ENCODE measurements at regions not wholly inside any gene's neighbourhood (a gene's known extent, or its start where the extent isn't known, plus 50 kb on each side); places are given as distances from the start of the nearest gene placed in this dataset.
"Not testable (repeated sequence)": the region's sequence is repeated elsewhere in the genome, so short reads cannot be mapped to it uniquely, and the experiment has no call there.

- no peak for FAIRE-seq
These were observed 446.1 kb upstream of the TMEM132C start for GRCh38 chr12:127820846-127821245.

DNA sequence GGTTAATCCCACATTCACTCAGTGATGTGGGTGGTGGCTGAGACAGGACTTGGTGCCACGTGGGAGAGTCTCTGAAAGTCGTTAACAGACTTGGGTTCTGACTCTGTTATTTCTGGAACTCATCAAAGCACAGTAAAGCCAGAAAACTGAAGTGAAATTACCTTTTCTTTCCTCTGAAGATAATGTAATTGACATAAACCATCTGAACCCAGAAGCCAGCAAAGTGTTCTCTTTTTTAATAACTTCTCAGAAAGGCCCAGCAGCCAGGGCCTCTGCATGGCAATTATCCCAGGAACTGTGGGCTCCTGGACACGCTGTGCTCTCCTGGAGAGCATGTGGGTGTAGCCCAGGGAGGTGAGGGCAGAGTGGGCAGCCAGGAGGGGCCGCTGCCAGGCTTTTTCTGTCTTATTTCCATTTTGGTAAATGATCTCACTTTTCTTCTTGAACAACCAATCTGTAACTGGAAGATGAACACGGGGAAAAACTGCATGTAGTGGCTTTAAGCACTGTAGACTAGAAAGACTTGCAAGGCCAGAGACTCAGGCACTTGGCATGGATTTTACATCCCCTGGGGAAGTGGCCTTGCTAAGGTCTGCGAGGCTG is 444.1 kb upstream of the TMEM132C start:
- FAIRE-seq, result no peak

DNA sequence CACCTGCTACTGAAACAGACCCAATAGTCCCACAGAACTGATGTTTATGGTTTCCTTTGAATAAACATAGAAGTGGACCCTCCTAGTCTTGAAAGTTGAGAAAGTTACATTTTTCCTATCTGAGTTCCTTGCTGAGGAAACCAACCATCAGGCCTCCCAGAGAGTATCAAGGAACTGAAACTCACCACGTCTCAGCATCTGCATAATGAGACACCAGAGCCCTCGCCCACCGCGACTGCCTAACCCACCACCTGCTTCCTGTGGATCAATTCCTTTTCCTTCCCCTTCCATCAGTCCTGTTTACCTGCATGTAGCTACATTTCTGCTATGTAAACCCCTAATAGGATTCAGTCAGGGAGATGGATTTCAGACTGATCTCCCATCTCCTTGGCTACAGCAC is 443.2 kb upstream of the TMEM132C start:
- no peak for FAIRE-seq

GRCh38 chr12:127829281-127830064 is 437.5 kb upstream of the TMEM132C start:
- FAIRE-seq, result no peak

DNA sequence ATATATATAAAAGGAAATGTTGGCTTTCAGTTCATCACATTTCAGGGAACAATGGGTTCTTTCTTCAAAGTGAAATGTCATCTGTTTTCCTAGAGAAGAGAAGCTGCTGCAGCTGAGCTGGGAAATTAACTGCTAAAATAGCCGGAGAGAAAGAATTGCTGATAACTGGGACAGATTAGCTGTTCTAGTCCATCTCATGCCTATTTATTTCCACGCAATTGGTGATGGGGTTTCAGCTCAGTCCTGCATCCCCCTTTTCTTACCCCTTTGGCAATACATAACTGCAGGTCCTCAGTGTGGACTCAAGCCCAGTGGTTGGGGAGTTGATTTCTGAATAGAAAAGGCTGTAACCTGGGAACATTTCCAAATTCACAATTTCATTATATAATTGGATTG is 436.9 kb upstream of the TMEM132C start:
- no peak for FAIRE-seq

- no peak for FAIRE-seq
These were observed 436.2 kb upstream of the TMEM132C start for GRCh38 chr12:127830730-127831129.

GRCh38 chr12:127832172-127832571 is 434.8 kb upstream of the TMEM132C start:
- no peak for FAIRE-seq

DNA sequence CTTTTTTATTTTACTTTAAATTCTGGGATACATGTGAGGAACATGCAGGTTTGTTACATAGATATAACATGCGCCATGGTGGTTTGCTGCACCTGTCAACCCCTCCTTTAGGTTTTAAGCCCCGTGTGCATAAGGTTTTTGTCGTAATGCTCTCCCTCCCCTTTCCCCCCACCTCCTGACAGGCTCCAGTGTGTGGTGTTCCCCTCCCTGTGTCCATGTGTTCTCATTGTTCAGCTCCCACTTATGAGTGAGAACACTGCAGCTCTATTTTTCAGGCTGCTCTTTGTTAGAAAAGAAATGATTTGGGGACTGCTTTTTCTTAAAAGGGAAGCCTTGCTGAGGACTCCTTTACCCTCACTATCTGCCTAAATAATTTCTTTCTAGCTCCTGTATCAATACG is 430.2 kb upstream of the TMEM132C start:
- FAIRE-seq, result not testable (repeated sequence)

DNA sequence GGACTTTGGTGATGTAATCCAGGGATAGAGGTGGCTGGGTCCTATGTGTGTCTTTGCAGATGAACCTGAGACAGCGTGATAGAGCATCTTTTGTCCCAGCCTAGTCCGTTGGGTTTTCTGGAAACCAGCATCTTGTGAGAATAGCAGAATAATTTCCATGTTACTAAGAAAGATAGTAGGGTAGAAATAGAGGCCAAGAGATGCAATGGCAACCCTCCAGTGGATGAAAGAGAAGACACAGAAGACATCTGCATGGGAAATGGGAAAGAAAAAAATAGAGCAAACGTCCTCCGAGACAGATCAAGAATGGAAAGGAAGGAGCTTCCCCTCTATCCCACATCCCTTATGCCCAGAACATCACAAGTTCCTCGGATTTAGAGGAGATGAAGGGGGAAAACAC is 409.3 kb upstream of the TMEM132C start:
- FAIRE-seq, result no peak

DNA sequence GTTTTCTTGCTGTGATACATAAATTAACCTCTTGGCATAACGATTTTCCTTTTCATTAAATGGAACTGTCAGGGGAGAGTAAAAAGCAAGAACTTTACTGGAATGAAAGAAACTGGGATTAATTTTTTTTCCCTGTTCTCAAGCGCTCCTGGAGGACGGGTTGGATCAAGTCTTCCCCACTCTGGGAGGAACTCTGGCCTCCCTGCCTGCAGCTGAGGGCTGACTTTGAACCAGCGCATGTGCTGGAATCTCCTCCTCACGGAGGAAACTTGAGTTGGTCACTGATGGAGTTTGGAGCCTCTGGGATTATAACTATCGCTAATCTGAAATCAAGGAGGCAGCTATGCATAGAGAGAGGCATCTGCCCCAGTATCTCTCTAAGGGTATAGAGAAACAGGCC is 406.4 kb upstream of the TMEM132C start:
- no peak for FAIRE-seq

- no peak for FAIRE-seq
These were observed 405.6 kb upstream of the TMEM132C start for GRCh38 chr12:127861406-127861805.

DNA sequence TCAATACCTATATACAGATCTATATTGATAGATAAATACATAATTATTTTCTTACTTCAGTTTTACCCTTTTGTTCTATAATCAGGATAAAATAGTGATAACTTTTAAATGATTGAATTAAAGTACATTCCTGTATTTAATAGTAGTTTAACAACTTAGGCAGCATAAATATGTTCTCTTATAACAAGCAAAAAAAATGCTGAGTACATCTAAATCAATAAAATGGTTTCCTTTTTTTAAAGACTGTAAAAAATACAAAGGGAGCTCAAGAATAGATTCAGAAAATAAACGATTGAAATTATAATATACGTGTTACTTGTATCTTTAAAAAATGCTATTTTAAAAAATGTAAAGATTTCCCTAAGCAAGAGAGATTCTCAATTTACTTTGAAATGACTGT is 393.7 kb upstream of the TMEM132C start:
- no peak for FAIRE-seq

DNA sequence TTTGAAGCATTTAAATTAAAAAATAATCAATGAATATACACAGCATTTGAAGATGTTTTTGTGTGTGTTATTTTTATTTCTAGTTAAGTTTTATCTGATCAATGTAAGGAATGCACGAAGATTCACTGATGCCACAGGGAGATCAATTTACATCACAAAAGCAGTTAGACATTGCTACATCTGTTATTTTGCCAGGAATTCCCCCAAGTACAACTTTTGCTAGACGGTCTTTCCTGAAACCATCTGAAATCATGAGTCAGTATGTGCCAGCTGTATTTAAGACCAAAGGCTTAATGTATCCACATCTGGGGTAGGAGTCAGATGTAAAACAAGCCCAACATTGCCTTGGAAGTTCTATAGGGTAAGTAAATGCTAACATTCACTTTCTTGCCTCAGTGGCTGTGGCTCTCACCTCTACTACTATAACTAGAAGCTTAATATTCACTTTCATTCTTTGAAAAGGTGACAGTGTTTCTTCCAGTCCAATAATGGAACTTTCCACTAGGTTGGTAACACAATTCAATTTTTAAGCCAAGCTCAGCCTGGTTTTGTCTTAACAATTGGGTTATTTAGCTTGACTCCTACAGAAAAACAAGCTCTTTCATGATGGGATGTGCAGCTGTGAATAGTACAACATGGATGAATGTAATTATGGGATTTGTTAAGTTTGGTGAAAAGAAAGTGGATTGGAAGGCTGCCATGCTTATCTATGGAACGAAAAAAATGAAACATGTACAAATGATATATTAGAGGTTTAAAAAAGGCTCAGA is 385.4 kb upstream of the TMEM132C start:
- no peak for FAIRE-seq

DNA sequence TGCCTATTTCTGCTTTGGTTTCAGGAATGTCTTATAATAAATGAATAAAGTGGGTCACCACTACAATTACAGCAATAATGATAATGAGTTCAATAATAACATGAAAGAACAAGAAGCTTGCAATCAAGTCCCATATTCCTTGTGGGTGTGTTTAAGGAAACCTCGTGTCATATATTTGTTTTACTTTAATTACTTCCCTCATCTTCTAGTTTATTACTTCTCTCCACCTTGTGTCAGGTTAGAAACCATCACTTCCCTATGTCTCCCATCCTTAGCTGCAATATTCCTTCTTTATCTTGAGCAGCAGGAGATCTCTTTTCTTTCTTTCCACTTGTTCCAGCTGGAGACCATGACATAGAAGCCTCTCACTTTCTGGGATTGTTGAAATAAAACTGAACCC is 384.0 kb upstream of the TMEM132C start:
- no peak for FAIRE-seq

GRCh38 chr12:127885954-127886750 is 380.8 kb upstream of the TMEM132C start:
- no peak for FAIRE-seq

GRCh38 chr12:127886827-127887226 is 380.1 kb upstream of the TMEM132C start:
- no peak for FAIRE-seq

DNA sequence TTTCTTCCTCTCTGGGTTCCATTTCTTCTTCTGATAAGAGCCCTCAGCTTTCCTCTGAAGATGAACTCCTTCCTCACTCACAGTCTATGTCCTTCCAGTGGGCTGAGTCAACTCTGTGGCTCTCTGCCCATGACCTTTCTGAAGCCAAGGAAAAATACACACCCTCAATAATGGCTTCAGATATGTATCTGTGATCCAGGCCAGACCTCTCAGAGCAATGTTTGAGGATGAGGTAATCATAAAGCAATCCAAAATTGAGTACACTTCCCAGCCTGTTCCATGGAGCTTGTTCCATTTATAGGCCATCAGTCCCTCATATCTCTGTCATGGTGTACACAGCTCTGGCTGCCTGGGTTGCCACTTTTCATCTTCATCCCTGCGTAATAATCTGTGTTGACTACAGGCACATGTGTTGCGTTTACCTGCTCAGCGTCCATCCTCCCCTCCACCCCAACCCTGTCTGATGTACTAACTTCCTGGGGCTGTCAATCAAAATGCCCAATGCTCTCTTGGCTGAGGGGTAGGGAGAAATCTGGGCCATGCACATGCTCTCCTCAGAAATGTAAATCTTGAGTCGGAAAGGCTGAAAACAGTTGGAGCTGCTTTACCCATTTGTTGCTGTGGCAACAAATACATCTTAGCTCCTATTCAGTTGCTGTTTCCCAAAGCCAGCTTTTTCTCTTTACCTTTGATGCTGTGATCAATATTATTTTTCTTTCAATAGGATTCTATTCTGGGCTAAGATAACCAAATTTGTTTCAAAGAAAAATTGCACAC is 377.8 kb upstream of the TMEM132C start:
- no peak for FAIRE-seq

- FAIRE-seq, result no peak
These were observed 372.9 kb upstream of the TMEM132C start for GRCh38 chr12:127893895-127894609.

DNA sequence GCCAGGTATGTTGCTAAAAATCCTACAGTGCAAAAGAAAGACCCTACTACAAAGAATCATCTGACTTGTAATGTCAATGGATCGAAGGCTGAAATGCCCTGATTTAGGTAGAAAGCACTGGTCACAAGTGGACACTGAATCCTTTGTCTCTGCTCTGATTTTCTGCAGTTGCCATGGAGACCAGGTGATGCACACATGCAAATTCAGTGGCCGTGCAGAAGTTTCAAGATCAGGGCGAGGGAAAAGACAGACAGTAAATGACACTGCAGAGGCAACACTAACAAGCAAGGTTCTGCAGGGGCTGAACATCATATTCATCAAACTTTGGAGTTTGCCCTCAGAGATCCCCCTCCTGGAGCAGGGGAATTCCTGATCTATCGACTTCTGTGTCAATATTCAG is 370.3 kb upstream of the TMEM132C start:
- FAIRE-seq, result no peak

DNA sequence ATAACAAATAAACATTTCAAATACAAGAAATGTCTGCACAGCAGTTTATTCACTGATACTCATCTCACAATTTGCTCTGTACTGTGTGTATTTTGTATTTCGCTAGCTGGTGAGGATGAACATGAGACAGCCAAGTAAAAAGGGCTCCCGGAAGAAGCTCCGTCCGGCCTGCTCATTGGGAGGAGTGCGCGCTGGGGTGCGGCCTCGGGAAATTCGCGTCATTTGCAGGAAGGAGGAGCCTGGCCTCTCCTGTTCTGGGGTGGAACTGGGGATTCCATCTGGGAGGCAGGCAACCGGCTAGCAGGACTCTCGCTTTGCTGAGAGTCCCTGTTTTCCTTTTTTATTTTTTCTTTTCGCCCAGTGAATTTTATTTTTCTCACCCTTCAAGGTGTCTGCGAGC is 368.4 kb upstream of the TMEM132C start:
- no peak for FAIRE-seq

DNA sequence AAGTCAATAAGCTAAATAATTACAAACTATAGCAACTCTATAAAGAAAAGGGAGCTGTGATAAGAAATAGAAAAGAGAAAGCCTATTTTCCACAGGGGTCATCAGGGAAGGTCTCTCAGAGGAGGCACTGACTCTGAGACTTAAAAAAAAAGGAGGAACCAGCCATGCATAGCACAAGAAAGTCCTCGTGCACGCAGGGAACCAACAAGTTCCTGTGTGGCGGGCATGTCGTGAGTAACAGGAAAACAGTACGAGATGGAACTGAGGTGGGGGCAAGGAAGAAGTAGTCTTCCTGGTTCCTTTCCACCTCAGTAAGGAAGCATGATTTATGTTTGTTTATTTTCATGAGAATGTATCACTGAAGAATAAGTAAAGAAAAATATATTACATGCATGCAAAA is 367.0 kb upstream of the TMEM132C start:
- no peak for FAIRE-seq

GRCh38 chr12:127900386-127900785 is 366.6 kb upstream of the TMEM132C start:
- no peak for FAIRE-seq

Measured in colon (tissue), 2 donors.